ENCODE measurements at regions not wholly inside any gene's neighbourhood (a gene's known extent, or its start where the extent isn't known, plus 50 kb on each side); places are given as distances from the start of the nearest gene placed in this dataset.

- Mint-ChIP-seq H3K27me3 (ENCODE audit: low read depth) (peaks cover 9% of the 10 kb centered on the region), H3K36me3 (ENCODE audit: insufficient read depth in 1 of 3, low read depth in 3 of 3) (no peaks in the 10 kb centered on the region), H3K9me3 (peaks cover 0 to 2% of the 10 kb centered on the region in 2 experiments; a peak in 1 of 5 replicates), H3K27ac (no peak overlapping the region; a peak in 1 of 7 replicates), H3K4me1 (no peaks in the 10 kb centered on the region), H3K4me3 (no peak overlapping the region)
- no peaks in the 10 kb centered on the region for H4K20me1 ChIP-seq (ENCODE audit: control insufficient read depth, insufficient read depth, insufficient read length)
- no peak overlapping the region for H4K5ac ChIP-seq (ENCODE audit: insufficient read length, low read depth, low read length)
- no peak overlapping the region for H3K4me2 ChIP-seq (ENCODE audit: insufficient read depth, insufficient read length, low read length)
- H2BK15ac ChIP-seq (ENCODE audit: low read depth, low read length) = no peak overlapping the region
- H4K91ac ChIP-seq (ENCODE audit: insufficient read length, low read depth, low read length) = no peak overlapping the region
- no CpG with 5 or more reads among the region's 1 CpG for WGBS (ENCODE audit: extremely low coverage, insufficient read length, low lambda C conversion rate)
- no peak overlapping the region for H2BK120ac ChIP-seq (ENCODE audit: low read depth, low read length, poor library complexity, severe bottlenecking)
- no peaks in the 10 kb centered on the region for H3K9me3 ChIP-seq (ENCODE audit: control insufficient read depth, low read depth, low read length)
- H3K79me1 ChIP-seq (ENCODE audit: insufficient read depth, low read depth, low read length, poor library complexity, severe bottlenecking) = no peaks in the 10 kb centered on the region
- H3K18ac ChIP-seq (ENCODE audit: insufficient read length, low read depth, low read length) = no peak overlapping the region
- H2AK5ac ChIP-seq (ENCODE audit: insufficient read length, low read length) = no peak overlapping the region
- no peak overlapping the region for H3K9ac ChIP-seq (ENCODE audit: extremely low read depth, insufficient read length, low read length)
- no peak for DNase-seq
- TF ChIP-seq CTCF (conservative IDR thresholded peaks at IDR 0.05) = no peak
- no peak overlapping the region for H3K23ac ChIP-seq (ENCODE audit: insufficient read length, low read depth, low read length)
- H3K27me3 ChIP-seq (ENCODE audit: insufficient read depth, low read length) = no peaks in the 10 kb centered on the region
- no peaks in the 10 kb centered on the region for H3K4me1 ChIP-seq (ENCODE audit: insufficient read depth, low read length)
- no peak overlapping the region for H3K4ac ChIP-seq (ENCODE audit: low read depth, low read length)
- no peak overlapping the region for H3T11ph ChIP-seq (ENCODE audit: low read length)
- no peaks in the 10 kb centered on the region for H3K23me2 ChIP-seq (ENCODE audit: insufficient read length, low read depth, low read length, poor library complexity, severe bottlenecking)
- no peak overlapping the region for H3K27ac ChIP-seq (ENCODE audit: insufficient read length, low read depth, low read length)
- H2BK12ac ChIP-seq (ENCODE audit: insufficient read length, low read depth, low read length) = no peak overlapping the region
- no peak overlapping the region for H3K14ac ChIP-seq (ENCODE audit: insufficient read depth, low read length)
- no peak overlapping the region for H2AFZ ChIP-seq (ENCODE audit: low read length)
- no peak overlapping the region for H2BK5ac ChIP-seq (ENCODE audit: insufficient read length, low read length)
- H3K79me2 ChIP-seq (ENCODE audit: insufficient read depth, low read length) = no peaks in the 10 kb centered on the region
- H4K8ac ChIP-seq (replicated peaks; ENCODE audit: insufficient read length, low read depth, low read length) = no peak overlapping the region
- no peak overlapping the region for H2BK20ac ChIP-seq (ENCODE audit: low read depth, low read length, poor library complexity, severe bottlenecking)
- H3K56ac ChIP-seq (ENCODE audit: insufficient read length, low read depth, low read length) = no peak overlapping the region
Observed at GRCh38 chr13:76350399-76350798, 535.8 kb downstream of the KCTD12 start.
